ENCODE measurements at regions not wholly inside any gene's neighbourhood (a gene's known extent, or its start where the extent isn't known, plus 50 kb on each side); places are given as distances from the start of the nearest gene placed in this dataset.

DNA sequence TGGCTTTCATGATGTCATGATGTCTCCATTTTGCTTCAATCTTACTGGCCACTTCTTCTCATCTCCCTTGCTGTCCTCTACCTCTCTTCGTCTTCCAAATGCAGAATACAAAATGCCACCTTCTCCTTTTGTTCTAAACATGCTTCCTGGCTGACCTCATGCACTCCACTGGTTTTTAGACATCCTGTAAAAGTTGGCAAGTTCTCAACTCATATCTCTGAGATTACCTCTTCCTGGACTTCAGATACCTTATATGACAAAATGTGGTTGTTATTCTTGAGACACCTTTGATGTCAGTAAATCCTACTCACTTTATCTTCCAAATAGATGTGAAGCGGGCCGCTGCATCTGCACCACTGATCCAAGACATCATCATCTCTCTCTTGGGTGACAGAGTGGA, 212.7 kb upstream of the FOXA2 start:
- Histone ChIP-seq H3K79me1 (ENCODE audit: insufficient read depth, low read depth, low read length, poor library complexity, severe bottlenecking) (no peaks in the 10 kb centered on the region), H3K56ac (ENCODE audit: insufficient read length, low read depth, low read length) (no peak overlapping the region), H3T11ph (ENCODE audit: low read length) (no peak overlapping the region), H3K79me2 (ENCODE audit: insufficient read depth, low read length) (no peaks in the 10 kb centered on the region), H2AK5ac (ENCODE audit: insufficient read length, low read length) (no peak overlapping the region), H3K9me3 (ENCODE audit: control insufficient read depth, low read depth, low read length) (no peaks in the 10 kb centered on the region), H3K9ac (ENCODE audit: extremely low read depth, insufficient read length, low read length) (no peak overlapping the region), H3K4me1 (ENCODE audit: insufficient read depth, low read length) (peaks cover 5% of the 10 kb centered on the region; the same call in 1 of the 2 replicates), H3K14ac (ENCODE audit: insufficient read depth, low read length) (no peak overlapping the region), H2BK120ac (ENCODE audit: low read depth, low read length, poor library complexity, severe bottlenecking) (no peak overlapping the region), H2BK5ac (ENCODE audit: insufficient read length, low read length) (no peak overlapping the region), H3K4me2 (ENCODE audit: insufficient read depth, insufficient read length, low read length) (no peak overlapping the region), H3K27ac (ENCODE audit: insufficient read length, low read depth, low read length) (no peak overlapping the region), H2BK20ac (ENCODE audit: low read depth, low read length, poor library complexity, severe bottlenecking) (no peak overlapping the region), H4K8ac (replicated peaks; ENCODE audit: insufficient read length, low read depth, low read length) (no peak overlapping the region), H3K27me3 (ENCODE audit: insufficient read depth, low read length) (no peaks in the 10 kb centered on the region), H4K91ac (ENCODE audit: insufficient read length, low read depth, low read length) (no peak overlapping the region), H3K18ac (ENCODE audit: insufficient read length, low read depth, low read length) (no peak overlapping the region), H2BK15ac (ENCODE audit: low read depth, low read length) (no peak overlapping the region), H2BK12ac (ENCODE audit: insufficient read length, low read depth, low read length) (no peak overlapping the region), H3K23me2 (ENCODE audit: insufficient read length, low read depth, low read length, poor library complexity, severe bottlenecking) (no peaks in the 10 kb centered on the region), H2AFZ (ENCODE audit: low read length) (no peak overlapping the region), H4K20me1 (ENCODE audit: control insufficient read depth, insufficient read depth, insufficient read length) (no peaks in the 10 kb centered on the region), H4K5ac (ENCODE audit: insufficient read length, low read depth, low read length) (no peak overlapping the region), H3K4ac (ENCODE audit: low read depth, low read length) (no peak overlapping the region), H3K23ac (ENCODE audit: insufficient read length, low read depth, low read length) (no peak overlapping the region)
- Mint-ChIP-seq H3K9me3 (no peaks in the 10 kb centered on the region), H3K4me3 (no peak overlapping the region), H3K4me1 (peaks cover 17 to 19% of the 10 kb centered on the region in 2 experiments), H3K27ac (no peak overlapping the region), H3K36me3 (ENCODE audit: insufficient read depth in 1 of 3, low read depth in 3 of 3) (no peaks in the 10 kb centered on the region; a peak in 1 of 7 replicates), H3K27me3 (ENCODE audit: low read depth) (peaks cover 7% of the 10 kb centered on the region)
- WGBS (ENCODE audit: extremely low coverage, insufficient read length, low lambda C conversion rate): no CpG with 5 or more reads among the region's 3 CpGs
- DNase-seq: no peak
- TF ChIP-seq, protein P1, sequence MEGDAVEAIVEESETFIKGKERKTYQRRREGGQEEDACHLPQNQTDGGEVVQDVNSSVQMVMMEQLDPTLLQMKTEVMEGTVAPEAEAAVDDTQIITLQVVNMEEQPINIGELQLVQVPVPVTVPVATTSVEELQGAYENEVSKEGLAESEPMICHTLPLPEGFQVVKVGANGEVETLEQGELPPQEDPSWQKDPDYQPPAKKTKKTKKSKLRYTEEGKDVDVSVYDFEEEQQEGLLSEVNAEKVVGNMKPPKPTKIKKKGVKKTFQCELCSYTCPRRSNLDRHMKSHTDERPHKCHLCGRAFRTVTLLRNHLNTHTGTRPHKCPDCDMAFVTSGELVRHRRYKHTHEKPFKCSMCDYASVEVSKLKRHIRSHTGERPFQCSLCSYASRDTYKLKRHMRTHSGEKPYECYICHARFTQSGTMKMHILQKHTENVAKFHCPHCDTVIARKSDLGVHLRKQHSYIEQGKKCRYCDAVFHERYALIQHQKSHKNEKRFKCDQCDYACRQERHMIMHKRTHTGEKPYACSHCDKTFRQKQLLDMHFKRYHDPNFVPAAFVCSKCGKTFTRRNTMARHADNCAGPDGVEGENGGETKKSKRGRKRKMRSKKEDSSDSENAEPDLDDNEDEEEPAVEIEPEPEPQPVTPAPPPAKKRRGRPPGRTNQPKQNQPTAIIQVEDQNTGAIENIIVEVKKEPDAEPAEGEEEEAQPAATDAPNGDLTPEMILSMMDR (conservative IDR thresholded peaks at IDR 0.05): no peak
